GM12878 (cell line): ENCODE measurements at regions not wholly inside any gene's neighbourhood (a gene's known extent, or its start where the extent isn't known, plus 50 kb on each side); places are given as distances from the start of the nearest gene placed in this dataset.

Experiments
- ATAC-seq: fragments of 200-7000 bp; cut with Tn5 transposase; 3 replicates; pipeline ENCODE4 v1.9.1; 2020; ENCODE audit warnings: mild to moderate bottlenecking, moderate library complexity
- BruUV-seq: library from RNA; stranded (reverse); fragments of 400-500 nt; replicated peaks from 2 replicates; lab custom pipeline; 2021; lab: Mats Ljungman, UMichigan
- CTCF ChIA-PET: fragments of 300-600 bp; sonication (Branson Sonifier 250); formaldehyde crosslinking; extraction: SDS; loops from one replicate; lab custom pipeline; 2021; ENCODE audit warnings: inconsistent platforms; lab: Yijun Ruan, JAX
- POLR2A ChIA-PET: fragments of 350-600 bp; formaldehyde crosslinking; extraction: SDS; loops from one replicate; lab custom pipeline; 2021; ENCODE audit warnings: inconsistent platforms; lab: Charles Lee
- RAD21 ChIA-PET: fragments of 300-600 bp; sonication (Branson Sonifier 250); formaldehyde crosslinking; loops from one replicate; lab custom pipeline; 2023; ENCODE audit warnings: antibody characterized with exemption; ENCODE audit not compliant: unreplicated experiment; lab: Charles Lee
- SMC1A ChIA-PET: fragments of 300-600 bp; sonication (Branson Sonifier 250); formaldehyde crosslinking; loops from one replicate; lab custom pipeline; 2023; ENCODE audit not compliant: unreplicated experiment, uncharacterized antibody; lab: Charles Lee
- DNase-seq: peaks from one replicate; pipeline ENCODE4 v3.0.0-alpha.2; 2011; ENCODE audit warnings: low read depth, low spot score
- FAIRE-seq: peaks from 3 replicates; lab custom pipeline; 2011; peaks lifted over from hg19 to GRCh38; lab: Jason Lieb, UNC
- H2AFZ ChIP-seq: 2 replicates; pipeline ENCODE4 v1.6.0; 2011; ENCODE audit warnings: low read depth, low read length, control low read depth; ENCODE audit not compliant: control insufficient read depth
- H3K27ac ChIP-seq: 2 replicates; pipeline ENCODE4 v1.5.1; 2011; ENCODE audit warnings: control low read depth; ENCODE audit not compliant: control insufficient read depth, insufficient read depth
- H3K27me3 ChIP-seq, 2 experiments: replicated peaks in 1 of 2; 2 replicates each; pipeline versions ENCODE4 v1.6.0 to v1.6.1; 2011; ENCODE audit warnings: low read length in 1 of 2; ENCODE audit not compliant: control insufficient read depth in 2 of 2, insufficient read depth in 2 of 2
- H3K36me3 ChIP-seq, 2 experiments: 2 replicates each; pipeline ENCODE4 v1.5.1; 2011; ENCODE audit warnings: low read length in 1 of 2; ENCODE audit not compliant: control insufficient read depth in 2 of 2, insufficient read depth in 2 of 2
- H3K4me1 ChIP-seq: 2 replicates; pipeline ENCODE4 v1.6.1; 2011; ENCODE audit warnings: mild to moderate bottlenecking, low read length, moderate library complexity, mixed read lengths; ENCODE audit not compliant: control insufficient read depth, insufficient read depth
- H3K4me2 ChIP-seq: 2 replicates; pipeline ENCODE4 v1.6.0; 2011; ENCODE audit warnings: control low read depth; ENCODE audit not compliant: control insufficient read depth, insufficient read depth
- H3K4me3 ChIP-seq: fragments of 200-600 bp; sonication (generic); 2 replicates; pipeline ENCODE4 v1.5.1; 2016
- H3K79me2 ChIP-seq: 2 replicates; pipeline ENCODE4 v1.6.0; 2011; ENCODE audit warnings: low read length; ENCODE audit not compliant: control insufficient read depth, insufficient read depth
- H3K9ac ChIP-seq: 2 replicates; pipeline ENCODE4 v1.8.0; 2011; ENCODE audit warnings: low read length, control low read depth, mixed read lengths; ENCODE audit not compliant: control insufficient read depth, insufficient read depth
- H3K9me3 ChIP-seq: replicated peaks from 3 replicates; pipeline ENCODE4 v1.5.1; 2011; ENCODE audit warnings: mild to moderate bottlenecking, low read length; ENCODE audit not compliant: control insufficient read depth, insufficient read depth
- H4K20me1 ChIP-seq: 2 replicates; pipeline ENCODE4 v1.6.0; 2011; ENCODE audit not compliant: control insufficient read depth, insufficient read depth
- ATF7 ChIP-seq: fragments of 450-650 bp; IDR thresholded peaks from 2 replicates; pipeline ENCODE4 v1.6.1; 2016; ENCODE audit warnings: low read depth, mild to moderate bottlenecking
- BHLHE40 ChIP-seq, 2 experiments: fragments of 450-650 bp in 1 of 2; IDR thresholded peaks; 2 replicates each; pipeline ENCODE4 v1.6.1; 2011 to 2017; ENCODE audit warnings: low read depth in 2 of 2, borderline replicate concordance in 1 of 2, improper control_type of control experiment in 1 of 2, low read length in 1 of 2, mild to moderate bottlenecking in 1 of 2
- CBFB ChIP-seq: IDR thresholded peaks from 2 replicates; pipeline ENCODE4 v1.6.1; 2016; ENCODE audit warnings: antibody characterized with exemption, low read depth
- IKZF2 ChIP-seq, 2 experiments: fragments of 450-650 bp; IDR thresholded peaks; 2 replicates each; pipeline ENCODE4 v1.6.1; 2017; ENCODE audit warnings: mild to moderate bottlenecking in 2 of 2, moderate library complexity in 2 of 2
- JUNB ChIP-seq: IDR thresholded peaks from 2 replicates; pipeline ENCODE4 v1.6.1; 2016; ENCODE audit warnings: antibody characterized with exemption, mild to moderate bottlenecking
- MTA3 ChIP-seq: IDR thresholded peaks from 2 replicates; pipeline ENCODE4 v1.6.1; 2012; ENCODE audit warnings: low read length, inconsistent platforms, borderline replicate concordance
- RAD21 ChIP-seq: IDR thresholded peaks from 2 replicates; pipeline ENCODE4 v1.6.1; 2011; ENCODE audit warnings: mild to moderate bottlenecking, low read depth, low read length, moderate library complexity; ENCODE audit not compliant: insufficient read depth
- ZBED1 ChIP-seq: IDR thresholded peaks from 2 replicates; pipeline ENCODE4 v1.6.1; 2016; ENCODE audit warnings: borderline replicate concordance
- WGBS: methylation state at CpG from one replicate; pipeline ENCODE4 v1.1.6; 2016; ENCODE audit warnings: low lambda C conversion rate; ENCODE audit not compliant: insufficient replicate concordance, insufficient coverage; ENCODE audit errors: missing lambda C conversion rate; 5-methylcytosine and 5-hydroxymethylcytosine counted together
- in situ Hi-C: fragments of 300-500 bp; cut with MboI; formaldehyde crosslinking; loops from 9 replicates; pipeline ENCODE4 v1.14.3; 2018; ENCODE audit warnings: mixed read lengths
- intact Hi-C: fragments of 100-400 bp; cut with micrococcal nuclease; formaldehyde crosslinking; loops from one replicate; pipeline ENCODE4 v1.14.2; 2022; ENCODE audit not compliant: unreplicated experiment
- TF ChIP-seq, protein P1 (sequence below): fragments of 450-650 bp; IDR thresholded peaks from 2 replicates; pipeline ENCODE4 v1.6.1; 2018; ENCODE audit warnings: mild to moderate bottlenecking, low read depth, moderate library complexity; ENCODE audit not compliant: partially characterized antibody
- TF ChIP-seq, protein P2 (sequence below): fragments of 450-650 bp; IDR thresholded peaks from 2 replicates; pipeline ENCODE4 v1.6.1; 2016; ENCODE audit warnings: mild to moderate bottlenecking
- TF ChIP-seq, protein P3 (sequence below): IDR thresholded peaks from 2 replicates; pipeline ENCODE4 v1.6.1; 2011; ENCODE audit warnings: low read depth, low read length, improper control_type of control experiment, borderline replicate concordance
- TF ChIP-seq, protein P4 (sequence below): fragments of 450-650 bp; IDR thresholded peaks from 2 replicates; pipeline ENCODE4 v1.6.1; 2017; ENCODE audit warnings: mild to moderate bottlenecking, low read depth, inconsistent platforms; ENCODE audit not compliant: poor library complexity, severe bottlenecking
- TF ChIP-seq, protein P5 (sequence below): IDR thresholded peaks from 2 replicates; pipeline ENCODE4 v1.6.1; 2012; ENCODE audit warnings: low read depth, low read length, improper control_type of control experiment

DNA sequence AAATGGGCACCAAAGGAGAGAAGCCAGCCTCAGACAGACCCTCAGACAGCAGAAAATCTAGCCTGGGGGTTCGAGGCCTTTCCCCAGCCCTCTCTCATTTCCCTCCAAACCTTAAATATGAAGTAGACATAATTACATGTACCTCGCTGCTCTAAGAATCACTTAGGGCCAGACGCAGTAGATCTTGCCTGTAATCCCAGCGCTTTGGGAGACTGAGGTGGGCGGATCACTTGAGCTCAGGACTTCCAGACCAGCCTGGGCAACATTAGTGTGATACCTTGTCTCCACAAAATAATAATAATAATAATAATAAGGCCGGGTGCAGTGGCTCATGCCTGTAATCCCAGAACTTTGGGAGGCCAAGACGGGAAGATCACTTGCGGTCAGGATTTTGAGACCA, 52.1 kb upstream of the WNT7B start:
- DNase-seq (no peak), ATAC-seq (no peak), FAIRE-seq (no peak)
- BruUV-seq, result no TSS peak
- intact Hi-C loops (no loop called here), in situ Hi-C loops (no loop called here)
- SMC1A ChIA-PET, result no interaction called here
- no peak overlapping the region for H3K4me2 ChIP-seq
- no peak overlapping the region for H3K27ac ChIP-seq
- H3K79me2 ChIP-seq, result no peaks in the 10 kb centered on the region
- H3K36me3 ChIP-seq, result no peaks in the 10 kb centered on the region
- no peaks in the 10 kb centered on the region for H3K4me1 ChIP-seq
- peaks cover 9% of the 10 kb centered on the region in 2 experiments; a peak in 3 of 4 replicates for H3K27me3 ChIP-seq
- H3K9ac ChIP-seq, result no peak overlapping the region
- POLR2A ChIA-PET, result no interaction called here
- 60% methylated on average over 8 of the region's 8 CpGs for WGBS
- CTCF ChIA-PET, result no interaction called here
- no peaks in the 10 kb centered on the region for H4K20me1 ChIP-seq
- RAD21 ChIA-PET, result no interaction called here
- H3K4me3 ChIP-seq, result no peak overlapping the region
- no peaks in the 10 kb centered on the region for H3K9me3 ChIP-seq
- no peak overlapping the region for H2AFZ ChIP-seq
- TF ChIP-seq BHLHE40 (IDR thresholded peaks at IDR 0.05; ENCODE audit: borderline replicate concordance in 1 of 2, low read depth in 2 of 2, low read length in 1 of 2), result no peak
- no peak for TF ChIP-seq ZBED1
- TF ChIP-seq RAD21, result no peak
- no peak for TF ChIP-seq MTA3
- TF ChIP-seq, protein P1, sequence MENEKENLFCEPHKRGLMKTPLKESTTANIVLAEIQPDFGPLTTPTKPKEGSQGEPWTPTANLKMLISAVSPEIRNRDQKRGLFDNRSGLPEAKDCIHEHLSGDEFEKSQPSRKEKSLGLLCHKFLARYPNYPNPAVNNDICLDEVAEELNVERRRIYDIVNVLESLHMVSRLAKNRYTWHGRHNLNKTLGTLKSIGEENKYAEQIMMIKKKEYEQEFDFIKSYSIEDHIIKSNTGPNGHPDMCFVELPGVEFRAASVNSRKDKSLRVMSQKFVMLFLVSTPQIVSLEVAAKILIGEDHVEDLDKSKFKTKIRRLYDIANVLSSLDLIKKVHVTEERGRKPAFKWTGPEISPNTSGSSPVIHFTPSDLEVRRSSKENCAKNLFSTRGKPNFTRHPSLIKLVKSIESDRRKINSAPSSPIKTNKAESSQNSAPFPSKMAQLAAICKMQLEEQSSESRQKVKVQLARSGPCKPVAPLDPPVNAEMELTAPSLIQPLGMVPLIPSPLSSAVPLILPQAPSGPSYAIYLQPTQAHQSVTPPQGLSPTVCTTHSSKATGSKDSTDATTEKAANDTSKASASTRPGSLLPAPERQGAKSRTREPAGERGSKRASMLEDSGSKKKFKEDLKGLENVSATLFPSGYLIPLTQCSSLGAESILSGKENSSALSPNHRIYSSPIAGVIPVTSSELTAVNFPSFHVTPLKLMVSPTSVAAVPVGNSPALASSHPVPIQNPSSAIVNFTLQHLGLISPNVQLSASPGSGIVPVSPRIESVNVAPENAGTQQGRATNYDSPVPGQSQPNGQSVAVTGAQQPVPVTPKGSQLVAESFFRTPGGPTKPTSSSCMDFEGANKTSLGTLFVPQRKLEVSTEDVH, result no peak
- TF ChIP-seq, protein P2, sequence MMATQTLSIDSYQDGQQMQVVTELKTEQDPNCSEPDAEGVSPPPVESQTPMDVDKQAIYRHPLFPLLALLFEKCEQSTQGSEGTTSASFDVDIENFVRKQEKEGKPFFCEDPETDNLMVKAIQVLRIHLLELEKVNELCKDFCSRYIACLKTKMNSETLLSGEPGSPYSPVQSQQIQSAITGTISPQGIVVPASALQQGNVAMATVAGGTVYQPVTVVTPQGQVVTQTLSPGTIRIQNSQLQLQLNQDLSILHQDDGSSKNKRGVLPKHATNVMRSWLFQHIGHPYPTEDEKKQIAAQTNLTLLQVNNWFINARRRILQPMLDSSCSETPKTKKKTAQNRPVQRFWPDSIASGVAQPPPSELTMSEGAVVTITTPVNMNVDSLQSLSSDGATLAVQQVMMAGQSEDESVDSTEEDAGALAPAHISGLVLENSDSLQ, result no peak
- TF ChIP-seq, protein P3, sequence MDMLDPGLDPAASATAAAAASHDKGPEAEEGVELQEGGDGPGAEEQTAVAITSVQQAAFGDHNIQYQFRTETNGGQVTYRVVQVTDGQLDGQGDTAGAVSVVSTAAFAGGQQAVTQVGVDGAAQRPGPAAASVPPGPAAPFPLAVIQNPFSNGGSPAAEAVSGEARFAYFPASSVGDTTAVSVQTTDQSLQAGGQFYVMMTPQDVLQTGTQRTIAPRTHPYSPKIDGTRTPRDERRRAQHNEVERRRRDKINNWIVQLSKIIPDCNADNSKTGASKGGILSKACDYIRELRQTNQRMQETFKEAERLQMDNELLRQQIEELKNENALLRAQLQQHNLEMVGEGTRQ, result no peak
- TF ChIP-seq CBFB, result no peak
- no peak for TF ChIP-seq JUNB
- TF ChIP-seq IKZF2 (IDR thresholded peaks at IDR 0.05), result no peak
- TF ChIP-seq, protein P4, sequence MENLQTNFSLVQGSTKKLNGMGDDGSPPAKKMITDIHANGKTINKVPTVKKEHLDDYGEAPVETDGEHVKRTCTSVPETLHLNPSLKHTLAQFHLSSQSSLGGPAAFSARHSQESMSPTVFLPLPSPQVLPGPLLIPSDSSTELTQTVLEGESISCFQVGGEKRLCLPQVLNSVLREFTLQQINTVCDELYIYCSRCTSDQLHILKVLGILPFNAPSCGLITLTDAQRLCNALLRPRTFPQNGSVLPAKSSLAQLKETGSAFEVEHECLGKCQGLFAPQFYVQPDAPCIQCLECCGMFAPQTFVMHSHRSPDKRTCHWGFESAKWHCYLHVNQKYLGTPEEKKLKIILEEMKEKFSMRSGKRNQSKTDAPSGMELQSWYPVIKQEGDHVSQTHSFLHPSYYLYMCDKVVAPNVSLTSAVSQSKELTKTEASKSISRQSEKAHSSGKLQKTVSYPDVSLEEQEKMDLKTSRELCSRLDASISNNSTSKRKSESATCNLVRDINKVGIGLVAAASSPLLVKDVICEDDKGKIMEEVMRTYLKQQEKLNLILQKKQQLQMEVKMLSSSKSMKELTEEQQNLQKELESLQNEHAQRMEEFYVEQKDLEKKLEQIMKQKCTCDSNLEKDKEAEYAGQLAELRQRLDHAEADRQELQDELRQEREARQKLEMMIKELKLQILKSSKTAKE, result no peak
- TF ChIP-seq, protein P5, sequence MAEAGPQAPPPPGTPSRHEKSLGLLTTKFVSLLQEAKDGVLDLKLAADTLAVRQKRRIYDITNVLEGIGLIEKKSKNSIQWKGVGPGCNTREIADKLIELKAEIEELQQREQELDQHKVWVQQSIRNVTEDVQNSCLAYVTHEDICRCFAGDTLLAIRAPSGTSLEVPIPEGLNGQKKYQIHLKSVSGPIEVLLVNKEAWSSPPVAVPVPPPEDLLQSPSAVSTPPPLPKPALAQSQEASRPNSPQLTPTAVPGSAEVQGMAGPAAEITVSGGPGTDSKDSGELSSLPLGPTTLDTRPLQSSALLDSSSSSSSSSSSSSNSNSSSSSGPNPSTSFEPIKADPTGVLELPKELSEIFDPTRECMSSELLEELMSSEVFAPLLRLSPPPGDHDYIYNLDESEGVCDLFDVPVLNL, result no peak
- no peak for TF ChIP-seq ATF7
